H9 (cell line): ENCODE measurements at regions not wholly inside any gene's neighbourhood (a gene's known extent, or its start where the extent isn't known, plus 50 kb on each side); places are given as distances from the start of the nearest gene placed in this dataset.

ENCODE experiments used
- DNase-seq: peaks from one replicate; pipeline ENCODE4 v3.0.0-alpha.2; 2017
- H2AFZ ChIP-seq: one replicate; pipeline ENCODE4 v1.6.1; 2013; ENCODE audit warnings: mild to moderate bottlenecking, low read length, control low read depth, moderate library complexity
- H2AK5ac ChIP-seq: 2 replicates; pipeline ENCODE4 v1.6.1; 2013; ENCODE audit warnings: low read length, control low read depth, mixed read lengths; ENCODE audit not compliant: insufficient read length
- H2BK120ac ChIP-seq: one replicate; pipeline ENCODE4 v1.6.1; 2013; ENCODE audit warnings: low read depth, mild to moderate bottlenecking, low read length, control low read depth, inconsistent platforms; ENCODE audit not compliant: poor library complexity, severe bottlenecking
- H2BK12ac ChIP-seq: 2 replicates; pipeline ENCODE4 v1.6.1; 2013; ENCODE audit warnings: low read length, control low read depth, mixed read lengths, low read depth; ENCODE audit not compliant: insufficient read length
- H2BK15ac ChIP-seq: 2 replicates; pipeline ENCODE4 v1.6.1; 2013; ENCODE audit warnings: low read depth, low read length, control low read depth
- H2BK20ac ChIP-seq: one replicate; pipeline ENCODE4 v1.6.1; 2013; ENCODE audit warnings: low read depth, mild to moderate bottlenecking, low read length, control low read depth, inconsistent platforms; ENCODE audit not compliant: poor library complexity, severe bottlenecking
- H2BK5ac ChIP-seq: 2 replicates; pipeline ENCODE4 v1.6.1; 2013; ENCODE audit warnings: low read length, control low read depth, mixed read lengths; ENCODE audit not compliant: insufficient read length
- H3K14ac ChIP-seq: 2 replicates; pipeline ENCODE4 v1.6.1; 2013; ENCODE audit warnings: low read length, control low read depth; ENCODE audit not compliant: insufficient read depth
- H3K18ac ChIP-seq: 2 replicates; pipeline ENCODE4 v1.6.1; 2013; ENCODE audit warnings: low read depth, mild to moderate bottlenecking, mixed read lengths, low read length, control low read depth; ENCODE audit not compliant: insufficient read length
- H3K23ac ChIP-seq: 2 replicates; pipeline ENCODE4 v1.6.1; 2013; ENCODE audit warnings: low read length, control low read depth, mixed read lengths, low read depth; ENCODE audit not compliant: insufficient read length
- H3K23me2 ChIP-seq: 2 replicates; pipeline ENCODE4 v1.6.1; 2013; ENCODE audit warnings: low read depth, mild to moderate bottlenecking, mixed read lengths, low read length, control low read depth; ENCODE audit not compliant: insufficient read length, poor library complexity, severe bottlenecking
- H3K27ac ChIP-seq: 2 replicates; pipeline ENCODE4 v1.5.1; 2013; ENCODE audit warnings: low read length, control low read depth, mixed read lengths, low read depth; ENCODE audit not compliant: insufficient read length
- H3K27me3 ChIP-seq: 2 replicates; pipeline ENCODE4 v1.6.1; 2013; ENCODE audit warnings: low read length, control low read depth, inconsistent platforms; ENCODE audit not compliant: insufficient read depth
- H3K4ac ChIP-seq: 2 replicates; pipeline ENCODE4 v1.6.1; 2013; ENCODE audit warnings: low read depth, mild to moderate bottlenecking, control low read depth, inconsistent platforms, low read length, moderate library complexity
- H3K4me1 ChIP-seq: 2 replicates; pipeline ENCODE4 v1.6.1; 2013; ENCODE audit warnings: low read length, control low read depth, inconsistent platforms; ENCODE audit not compliant: insufficient read depth
- H3K4me2 ChIP-seq: 2 replicates; pipeline ENCODE4 v1.6.1; 2013; ENCODE audit warnings: low read length, control low read depth, mixed read lengths; ENCODE audit not compliant: insufficient read length, insufficient read depth
- H3K56ac ChIP-seq: 2 replicates; pipeline ENCODE4 v1.6.1; 2013; ENCODE audit warnings: low read depth, mild to moderate bottlenecking, mixed read lengths, low read length, control low read depth; ENCODE audit not compliant: insufficient read length
- H3K79me1 ChIP-seq: 2 replicates; pipeline ENCODE4 v1.6.1; 2013; ENCODE audit warnings: low read depth, mild to moderate bottlenecking, moderate library complexity, low read length, control low read depth, inconsistent platforms; ENCODE audit not compliant: insufficient read depth, poor library complexity, severe bottlenecking
- H3K79me2 ChIP-seq: 2 replicates; pipeline ENCODE4 v1.6.1; 2013; ENCODE audit warnings: low read length, control low read depth, inconsistent platforms; ENCODE audit not compliant: insufficient read depth
- H3K9ac ChIP-seq: 2 replicates; pipeline ENCODE4 v1.6.1; 2013; ENCODE audit warnings: low read length, control low read depth, mixed read lengths; ENCODE audit not compliant: insufficient read length; ENCODE audit errors: extremely low read depth
- H3K9me3 ChIP-seq: one replicate; pipeline ENCODE4 v1.6.1; 2013; ENCODE audit warnings: low read depth, low read length, inconsistent platforms; ENCODE audit not compliant: control insufficient read depth
- H3T11ph ChIP-seq: one replicate; pipeline ENCODE4 v1.6.1; 2013; ENCODE audit warnings: mild to moderate bottlenecking, low read length, control low read depth, inconsistent platforms
- H4K20me1 ChIP-seq: one replicate; pipeline ENCODE4 v1.6.1; 2013; ENCODE audit not compliant: control insufficient read depth, insufficient read length, insufficient read depth
- H4K5ac ChIP-seq: 2 replicates; pipeline ENCODE4 v1.6.1; 2013; ENCODE audit warnings: low read depth, mild to moderate bottlenecking, mixed read lengths, low read length, control low read depth; ENCODE audit not compliant: insufficient read length
- H4K8ac ChIP-seq: replicated peaks from 2 replicates; pipeline ENCODE4 v1.6.1; 2013; ENCODE audit warnings: low read length, control low read depth, mixed read lengths, low read depth; ENCODE audit not compliant: insufficient read length
- H4K91ac ChIP-seq: 2 replicates; pipeline ENCODE4 v1.6.1; 2013; ENCODE audit warnings: low read depth, mild to moderate bottlenecking, moderate library complexity, mixed read lengths, low read length, control low read depth; ENCODE audit not compliant: insufficient read length
- H3K27ac Mint-ChIP-seq, 3 experiments: 2 replicates in 2 of 3; 3 replicates in 1 of 3; pipeline ENCODE4 v1.8.0; 2020 to 2021; ENCODE audit warnings: mixed read lengths in 3 of 3, mild to moderate bottlenecking in 1 of 3, moderate library complexity in 1 of 3
- H3K27me3 Mint-ChIP-seq: 2 replicates; pipeline ENCODE4 v1.8.0; 2021; ENCODE audit warnings: low read depth, mild to moderate bottlenecking, moderate library complexity, mixed read lengths
- H3K36me3 Mint-ChIP-seq, 3 experiments: 2 replicates in 2 of 3; 3 replicates in 1 of 3; pipeline ENCODE4 v1.8.0; 2020 to 2021; ENCODE audit warnings: low read depth in 3 of 3, mixed read lengths in 3 of 3; ENCODE audit not compliant: insufficient read depth in 1 of 3
- H3K4me1 Mint-ChIP-seq, 2 experiments: 2 replicates each; pipeline ENCODE4 v1.8.0; 2020; ENCODE audit warnings: mixed read lengths in 2 of 2
- H3K4me3 Mint-ChIP-seq, 2 experiments: 2 replicates in 1 of 2; 3 replicates in 1 of 2; pipeline ENCODE4 v1.8.0; 2020 to 2021; ENCODE audit warnings: mild to moderate bottlenecking in 2 of 2, mixed read lengths in 2 of 2, moderate library complexity in 1 of 2
- H3K9me3 Mint-ChIP-seq, 2 experiments: 2 replicates in 1 of 2; 3 replicates in 1 of 2; pipeline ENCODE4 v1.8.0; 2020; ENCODE audit warnings: mild to moderate bottlenecking in 2 of 2, mixed read lengths in 2 of 2, moderate library complexity in 1 of 2
- CTCF ChIP-seq: fragments of 200-600 bp; sonication (generic); conservative IDR thresholded peaks from 3 replicates; pipeline ENCODE4 v1.8.0; 2021; ENCODE audit warnings: antibody characterized with exemption, mild to moderate bottlenecking
- WGBS: extraction: QIAGEN DNeasy Blood & Tissue Kit; methylation state at CpG from one replicate; pipeline ENCODE4 v1.1.7; 2013; ENCODE audit warnings: missing lambda C conversion rate, low lambda C conversion rate, mixed read lengths; ENCODE audit not compliant: insufficient read length; ENCODE audit errors: extremely low coverage; 5-methylcytosine and 5-hydroxymethylcytosine counted together

GRCh38 chr3:159189994-159190669, 388.3 kb downstream of the MFSD1 start:
- Histone ChIP-seq H2BK12ac (no peak overlapping the region), H3K27me3 (no peaks in the 10 kb centered on the region), H3K4me2 (no peak overlapping the region), H2AK5ac (no peak overlapping the region), H2BK15ac (no peak overlapping the region), H3K14ac (no peak overlapping the region), H3K79me2 (no peaks in the 10 kb centered on the region), H2BK5ac (no peak overlapping the region), H3K4ac (no peak overlapping the region), H4K91ac (no peak overlapping the region), H3K79me1 (no peaks in the 10 kb centered on the region), H4K5ac (no peak overlapping the region), H3K23me2 (no peaks in the 10 kb centered on the region), H4K8ac (no peak overlapping the region), H2BK120ac (no peak overlapping the region), H3K9me3 (no peaks in the 10 kb centered on the region), H2AFZ (no peak overlapping the region), H3K23ac (no peak overlapping the region), H3K27ac (no peak overlapping the region), H3K18ac (no peak overlapping the region), H2BK20ac (no peak overlapping the region), H3K56ac (no peak overlapping the region), H3K9ac (no peak overlapping the region), H3K4me1 (no peaks in the 10 kb centered on the region), H4K20me1 (no peaks in the 10 kb centered on the region), H3T11ph (no peak overlapping the region)
- DNase-seq: no peak
- TF ChIP-seq CTCF: no peak
- WGBS: no CpG with 5 or more reads among the region's 4 CpGs
- Mint-ChIP-seq H3K4me1 (no peaks in the 10 kb centered on the region), H3K36me3 (no peaks in the 10 kb centered on the region), H3K27ac (no peak overlapping the region), H3K9me3 (no peaks in the 10 kb centered on the region; a peak in 1 of 5 replicates), H3K4me3 (no peak overlapping the region), H3K27me3 (no peaks in the 10 kb centered on the region; the same call in 1 of the 2 replicates)
